Breast epithelium (tissue), 4 donors: ENCODE measurements at regions not wholly inside any gene's neighbourhood (a gene's known extent, or its start where the extent isn't known, plus 50 kb on each side); places are given as distances from the start of the nearest gene placed in this dataset.

Source experiments
- DNase-seq, 2 donors: peaks; one replicate each; pipeline ENCODE4 v3.0.0-alpha.2; 2019; ENCODE audit warnings: low spot score in 2 of 2
- H3K27ac ChIP-seq, 2 donors: fragments of 200-600 bp; sonication (generic) in 1 of 2; one replicate each; pipeline ENCODE4 v1.5.1; 2016 to 2019; ENCODE audit warnings: mild to moderate bottlenecking in 1 of 2
- H3K27me3 ChIP-seq, 2 donors: fragments of 200-600 bp; sonication (generic) in 1 of 2; one replicate each; pipeline versions ENCODE4 v1.5.1 to v1.6.0; 2017 to 2019; ENCODE audit warnings: control low read depth in 1 of 2, mild to moderate bottlenecking in 1 of 2
- H3K36me3 ChIP-seq: fragments of 200-600 bp; one replicate; pipeline ENCODE4 v1.5.1; 2019
- H3K4me1 ChIP-seq, 2 donors: fragments of 200-600 bp; sonication (generic); one replicate each; pipeline ENCODE4 v1.5.1; 2016 to 2019; ENCODE audit warnings: control low read depth in 1 of 2
- H3K4me3 ChIP-seq, 3 donors: fragments of 200-600 bp; sonication (generic); 1 replicate in 2 of 3; 2 replicates in 1 of 3; pipeline ENCODE4 v1.5.1; 2016 to 2019; ENCODE audit warnings: mild to moderate bottlenecking in 3 of 3, moderate library complexity in 2 of 3
- H3K9me3 ChIP-seq, 2 donors: fragments of 200-600 bp; sonication (generic) in 1 of 2; one replicate each; pipeline ENCODE4 v1.5.1; 2016 to 2019; ENCODE audit warnings: control low read depth in 1 of 2
- POLR2A ChIP-seq: fragments of 450-650 bp; IDR thresholded peaks from one replicate; pipeline ENCODE4 v1.6.1; 2016; ENCODE audit warnings: antibody characterized with exemption, mild to moderate bottlenecking, moderate library complexity
- POLR2AphosphoS5 ChIP-seq, 3 donors: sonication (generic); formaldehyde crosslinking; IDR thresholded peaks; one replicate each; pipeline ENCODE4 v1.6.1; 2017; ENCODE audit warnings: antibody characterized with exemption in 3 of 3
- intact Hi-C: fragments of 100-400 bp; cut with DNase I; formaldehyde crosslinking; loops from one replicate; pipeline ENCODE4 v1.15.1; 2023; ENCODE audit warnings: low total_unique reads
- TF ChIP-seq, protein P1 (sequence below), 3 donors: fragments of 450-650 bp; IDR thresholded peaks; one replicate each; pipeline ENCODE4 v1.5.1; 2016 to 2017; ENCODE audit warnings: antibody characterized with exemption in 3 of 3, mild to moderate bottlenecking in 3 of 3, moderate library complexity in 3 of 3

DNA sequence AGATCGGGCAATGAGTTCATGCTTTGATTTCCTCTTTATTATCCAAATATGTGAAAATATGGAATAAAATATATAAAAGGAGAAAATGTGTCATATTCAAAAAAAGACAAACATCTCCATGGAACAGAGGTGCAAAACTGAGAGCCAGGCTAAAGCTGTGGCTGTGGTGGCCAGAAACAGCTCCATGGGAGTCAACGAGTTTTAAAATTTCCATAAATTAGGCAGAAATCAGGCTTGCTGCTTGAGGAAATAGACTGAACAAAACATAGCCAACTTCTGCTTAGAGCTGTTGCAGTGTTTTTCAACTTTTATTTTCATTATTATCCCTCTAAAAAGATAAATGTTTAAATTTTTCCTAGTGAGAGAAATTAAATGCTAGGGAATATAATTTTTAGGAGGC, 110.8 kb upstream of the SLC30A5 start:
- H3K4me1 ChIP-seq = no peaks in the 10 kb centered on the region
- H3K36me3 ChIP-seq = no peaks in the 10 kb centered on the region
- no peak overlapping the region for H3K4me3 ChIP-seq
- TF ChIP-seq POLR2A = no peak
- TF ChIP-seq, protein P1, sequence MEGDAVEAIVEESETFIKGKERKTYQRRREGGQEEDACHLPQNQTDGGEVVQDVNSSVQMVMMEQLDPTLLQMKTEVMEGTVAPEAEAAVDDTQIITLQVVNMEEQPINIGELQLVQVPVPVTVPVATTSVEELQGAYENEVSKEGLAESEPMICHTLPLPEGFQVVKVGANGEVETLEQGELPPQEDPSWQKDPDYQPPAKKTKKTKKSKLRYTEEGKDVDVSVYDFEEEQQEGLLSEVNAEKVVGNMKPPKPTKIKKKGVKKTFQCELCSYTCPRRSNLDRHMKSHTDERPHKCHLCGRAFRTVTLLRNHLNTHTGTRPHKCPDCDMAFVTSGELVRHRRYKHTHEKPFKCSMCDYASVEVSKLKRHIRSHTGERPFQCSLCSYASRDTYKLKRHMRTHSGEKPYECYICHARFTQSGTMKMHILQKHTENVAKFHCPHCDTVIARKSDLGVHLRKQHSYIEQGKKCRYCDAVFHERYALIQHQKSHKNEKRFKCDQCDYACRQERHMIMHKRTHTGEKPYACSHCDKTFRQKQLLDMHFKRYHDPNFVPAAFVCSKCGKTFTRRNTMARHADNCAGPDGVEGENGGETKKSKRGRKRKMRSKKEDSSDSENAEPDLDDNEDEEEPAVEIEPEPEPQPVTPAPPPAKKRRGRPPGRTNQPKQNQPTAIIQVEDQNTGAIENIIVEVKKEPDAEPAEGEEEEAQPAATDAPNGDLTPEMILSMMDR (IDR thresholded peaks at IDR 0.05) = no peak
- TF ChIP-seq POLR2AphosphoS5 (IDR thresholded peaks at IDR 0.05) = no peak
- no peaks in the 10 kb centered on the region for H3K9me3 ChIP-seq
- no peak overlapping the region for H3K27ac ChIP-seq
- no peak for DNase-seq
- intact Hi-C loops = no loop called here
- H3K27me3 ChIP-seq = no peaks in the 10 kb centered on the region

DNA sequence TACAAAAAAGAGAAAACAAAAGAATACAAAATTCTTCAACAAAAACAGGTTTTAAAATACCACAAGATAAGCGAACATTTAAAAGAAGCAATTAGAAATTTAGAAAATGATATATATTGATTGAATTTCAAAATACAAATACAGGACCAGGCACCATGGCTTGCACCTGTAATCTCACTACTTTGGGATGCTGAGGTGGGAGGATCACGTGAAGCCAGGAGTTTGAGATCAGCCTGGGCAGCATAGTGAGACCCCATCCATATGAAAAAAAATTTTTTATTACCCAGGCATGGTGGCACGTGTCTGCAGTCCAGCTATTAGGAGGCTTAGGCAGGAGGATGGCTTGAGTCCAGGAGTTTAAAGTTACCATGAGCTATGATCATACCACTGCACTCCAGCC, 109.9 kb upstream of the SLC30A5 start:
- H3K4me3 ChIP-seq = no peak overlapping the region
- no peaks in the 10 kb centered on the region for H3K9me3 ChIP-seq
- DNase-seq = no peak
- H3K4me1 ChIP-seq = no peaks in the 10 kb centered on the region
- TF ChIP-seq, protein P1 (IDR thresholded peaks at IDR 0.05) = no peak
- no peak for TF ChIP-seq POLR2A
- no peak for TF ChIP-seq POLR2AphosphoS5 (IDR thresholded peaks at IDR 0.05)
- H3K27ac ChIP-seq = no peak overlapping the region
- H3K27me3 ChIP-seq = no peaks in the 10 kb centered on the region
- no peaks in the 10 kb centered on the region for H3K36me3 ChIP-seq
- intact Hi-C loops = no loop called here

DNA sequence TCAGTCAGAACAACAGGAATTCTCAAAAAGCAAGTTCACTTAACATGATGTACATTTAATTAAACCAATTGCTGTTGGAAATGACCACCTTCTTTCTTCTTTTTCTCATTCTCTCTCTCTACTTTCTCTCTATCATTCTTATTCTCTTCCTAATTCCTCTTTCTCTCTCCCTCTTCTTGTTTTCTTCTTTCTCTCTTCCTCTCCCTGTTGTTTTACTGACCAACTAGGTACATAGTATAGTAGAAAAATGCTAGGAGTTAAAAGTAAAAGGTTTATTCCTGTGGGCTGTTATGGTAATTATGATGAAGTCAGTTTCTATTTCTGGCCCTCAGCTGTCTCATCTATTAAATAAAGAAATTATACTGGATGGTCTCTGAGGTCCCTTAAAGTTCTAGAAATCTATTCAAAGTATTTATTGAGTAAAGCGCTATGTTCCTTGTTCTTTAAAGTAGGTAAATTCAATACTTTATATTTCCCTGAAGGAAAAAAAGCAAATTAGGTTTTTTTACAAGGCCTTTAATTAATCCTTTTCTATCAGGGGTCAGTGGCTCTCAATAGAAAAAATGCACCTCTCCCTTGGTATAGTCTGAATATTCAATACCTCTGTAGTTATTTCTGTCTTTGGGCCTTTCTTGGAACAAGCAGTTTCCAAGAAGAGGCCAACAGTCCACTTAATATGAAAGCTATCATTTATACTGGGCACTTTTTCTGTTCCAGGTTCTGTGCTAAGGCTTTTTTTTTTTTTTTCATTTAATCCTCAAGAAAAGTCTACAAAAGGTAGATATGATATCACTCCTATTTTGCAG, 102.3 kb upstream of the SLC30A5 start:
- no peaks in the 10 kb centered on the region for H3K36me3 ChIP-seq
- intact Hi-C loops = no loop called here
- no peak overlapping the region for H3K4me3 ChIP-seq
- H3K4me1 ChIP-seq = no peaks in the 10 kb centered on the region
- TF ChIP-seq POLR2AphosphoS5 (IDR thresholded peaks at IDR 0.05) (no peak), POLR2A (no peak)
- TF ChIP-seq, protein P1 (IDR thresholded peaks at IDR 0.05) = no peak
- no peaks in the 10 kb centered on the region for H3K27me3 ChIP-seq
- DNase-seq = no peak
- no peaks in the 10 kb centered on the region for H3K9me3 ChIP-seq
- no peak overlapping the region for H3K27ac ChIP-seq

DNA sequence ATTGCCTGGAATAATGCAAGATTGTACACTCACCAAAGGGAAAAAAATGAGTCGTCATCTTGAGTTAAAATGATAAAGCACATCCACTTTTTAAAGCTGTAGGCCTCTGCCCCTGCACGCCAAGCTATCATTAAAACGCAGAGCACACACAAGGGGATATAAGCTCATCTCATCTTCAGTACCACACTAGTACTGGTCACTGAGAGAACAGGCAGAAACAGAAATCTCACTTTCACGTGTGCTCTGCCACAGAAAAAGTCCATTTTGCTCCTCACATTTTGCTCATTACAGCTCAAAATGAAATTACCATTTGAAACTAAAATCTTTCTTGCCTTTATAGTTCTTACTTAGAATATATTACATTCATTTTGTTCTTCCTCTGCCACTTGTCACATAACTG, 99.2 kb upstream of the SLC30A5 start:
- Histone ChIP-seq H3K9me3 (no peaks in the 10 kb centered on the region), H3K27ac (peak overlapping the region in 1 of 2 donors; percentile 49), H3K36me3 (no peaks in the 10 kb centered on the region), H3K4me1 (no peaks in the 10 kb centered on the region), H3K27me3 (no peaks in the 10 kb centered on the region), H3K4me3 (no peak overlapping the region)
- DNase-seq = no peak
- intact Hi-C loops = no loop called here
- TF ChIP-seq POLR2A = no peak
- no peak for TF ChIP-seq POLR2AphosphoS5 (IDR thresholded peaks at IDR 0.05)
- TF ChIP-seq, protein P1 (IDR thresholded peaks at IDR 0.05) = no peak

DNA sequence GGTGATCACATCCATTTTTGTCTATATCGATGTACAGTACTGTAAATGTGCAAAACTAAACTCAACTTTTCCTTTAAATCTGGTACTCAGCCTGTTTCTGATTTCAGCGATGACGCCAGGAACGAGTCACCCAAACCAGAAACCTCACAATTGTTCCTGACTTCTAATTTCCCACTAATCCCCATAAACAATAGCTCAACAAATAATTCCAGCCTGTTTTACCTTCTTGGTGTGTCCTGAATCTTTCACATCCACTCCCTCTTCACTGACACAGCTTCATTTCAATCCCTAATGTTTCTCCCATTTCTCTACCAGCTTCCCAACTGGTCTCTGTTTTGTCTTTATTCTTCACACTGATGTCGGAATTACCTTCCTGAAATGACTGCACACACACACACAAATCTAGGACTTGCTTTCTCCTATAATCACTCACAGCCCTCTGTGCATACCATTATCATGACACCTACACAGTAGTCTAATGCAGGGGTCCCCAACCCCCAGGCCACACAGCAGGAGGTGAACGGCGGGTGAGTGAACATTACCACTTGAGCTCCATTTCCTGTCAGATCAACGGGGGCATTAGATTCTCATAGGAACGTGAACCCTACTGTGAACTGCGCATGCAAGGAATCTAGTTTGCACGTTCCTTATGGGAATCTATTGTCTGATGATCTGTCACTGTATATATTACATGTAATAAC, 97.8 kb upstream of the SLC30A5 start:
- no peak overlapping the region for H3K4me3 ChIP-seq
- intact Hi-C loops = no loop called here
- H3K4me1 ChIP-seq = no peaks in the 10 kb centered on the region
- H3K36me3 ChIP-seq = no peaks in the 10 kb centered on the region
- no peaks in the 10 kb centered on the region for H3K27me3 ChIP-seq
- DNase-seq = no peak
- peak overlapping the region in 1 of 2 donors; percentile 19 for H3K27ac ChIP-seq
- TF ChIP-seq, protein P1 (IDR thresholded peaks at IDR 0.05) = no peak
- TF ChIP-seq POLR2A = no peak
- no peak for TF ChIP-seq POLR2AphosphoS5 (IDR thresholded peaks at IDR 0.05)
- no peaks in the 10 kb centered on the region for H3K9me3 ChIP-seq
